Kidney glomerular epithelial cell (primary cell): ENCODE measurements at regions not wholly inside any gene's neighbourhood (a gene's known extent, or its start where the extent isn't known, plus 50 kb on each side); places are given as distances from the start of the nearest gene placed in this dataset.
A peak's percentile ranks its signal among the peaks of the same experiment; 100 is the strongest.

Experiments
- DNase-seq: peaks from one replicate; lab custom pipeline; 2025; lab: John Stamatoyannopoulos, UW

DNA sequence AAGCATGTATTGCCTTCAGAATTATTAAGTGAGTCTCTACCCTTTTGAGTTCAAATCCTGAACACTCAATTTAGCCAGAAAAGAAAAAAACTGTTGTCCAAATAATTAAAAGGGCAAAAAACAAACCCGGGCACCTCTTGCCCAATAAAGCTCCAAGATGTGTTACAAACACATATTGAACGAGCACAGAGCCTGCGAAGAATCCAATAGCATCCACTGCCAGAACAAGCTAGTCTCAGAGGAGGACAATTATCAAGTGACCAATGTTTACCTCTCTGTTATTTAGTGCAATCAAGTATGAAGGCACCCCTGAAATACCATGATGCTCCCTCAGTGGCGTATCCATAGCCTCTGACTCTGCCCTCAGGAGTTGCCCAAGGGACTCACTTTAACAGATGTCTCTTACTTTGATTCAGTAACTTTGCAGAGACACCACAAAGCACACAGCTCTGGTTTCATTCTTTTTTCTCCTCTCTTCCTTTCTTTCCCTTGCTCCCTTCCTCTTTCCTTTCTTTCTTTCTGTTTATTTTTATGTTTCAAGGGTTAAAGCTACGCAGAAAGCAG is 93.5 kb upstream of the SPATS2L start:
- no peak for DNase-seq

DNA sequence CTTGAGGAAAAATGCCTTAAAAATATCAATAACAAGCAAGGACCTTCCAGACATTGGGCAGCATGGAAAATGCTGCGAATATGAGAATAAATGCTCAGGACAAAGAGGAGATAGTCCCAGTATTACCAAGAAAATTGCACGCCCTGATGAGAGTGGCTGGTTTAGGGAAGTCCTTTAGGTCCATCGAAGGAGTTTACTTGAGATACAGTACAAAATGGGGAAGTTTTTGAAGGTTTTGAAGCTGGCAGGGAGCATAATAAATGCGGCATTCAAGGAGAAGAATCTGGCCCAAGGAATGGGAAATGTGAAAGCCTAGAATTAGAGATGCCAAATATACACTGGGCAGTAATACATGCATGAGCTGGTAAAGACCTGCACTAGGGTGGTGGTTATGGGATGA is 90.2 kb upstream of the SPATS2L start:
- DNase-seq: no peak

DNA sequence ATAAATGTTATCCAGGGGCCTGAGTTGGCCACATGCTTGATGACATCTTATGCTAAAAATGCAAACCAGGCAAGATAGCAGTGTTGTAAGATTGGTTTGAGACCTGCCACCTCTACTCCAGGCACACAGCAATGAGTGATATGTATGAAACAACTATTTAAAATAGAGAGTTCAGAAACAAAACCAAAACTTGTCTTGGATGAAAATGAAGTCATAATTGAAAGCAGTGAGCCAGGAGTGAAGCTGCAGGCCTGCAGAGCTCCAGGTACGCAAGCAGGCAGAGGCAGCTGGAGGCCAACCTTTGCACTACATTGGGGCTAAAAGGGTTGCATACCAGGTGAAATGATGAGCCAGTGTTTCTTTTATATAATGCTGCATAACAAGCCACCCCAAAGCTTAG is 89.2 kb upstream of the SPATS2L start:
- no peak for DNase-seq

DNA sequence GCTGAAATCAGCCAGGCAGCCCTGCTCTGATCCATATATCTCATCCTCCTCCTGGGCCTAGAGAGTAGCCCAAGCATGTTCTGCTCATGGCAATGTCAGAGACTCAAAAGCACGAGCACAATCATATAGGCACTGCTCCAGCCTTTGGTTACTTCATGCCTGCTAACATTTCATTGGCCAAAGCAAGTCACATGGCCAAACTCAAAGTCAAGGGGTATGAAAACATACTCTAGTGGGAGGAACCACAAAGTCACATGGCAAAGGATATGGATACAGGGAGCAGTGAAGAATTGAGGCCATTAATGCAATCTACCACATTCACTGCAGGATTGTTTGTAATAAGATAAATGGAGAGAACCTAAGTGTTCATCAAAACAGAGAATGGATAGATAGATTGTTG is 87.8 kb upstream of the SPATS2L start:
- DNase-seq: no peak

- no peak for DNase-seq
These were observed 87.0 kb upstream of the SPATS2L start for GRCh38 chr2:200219309-200220113.

DNA sequence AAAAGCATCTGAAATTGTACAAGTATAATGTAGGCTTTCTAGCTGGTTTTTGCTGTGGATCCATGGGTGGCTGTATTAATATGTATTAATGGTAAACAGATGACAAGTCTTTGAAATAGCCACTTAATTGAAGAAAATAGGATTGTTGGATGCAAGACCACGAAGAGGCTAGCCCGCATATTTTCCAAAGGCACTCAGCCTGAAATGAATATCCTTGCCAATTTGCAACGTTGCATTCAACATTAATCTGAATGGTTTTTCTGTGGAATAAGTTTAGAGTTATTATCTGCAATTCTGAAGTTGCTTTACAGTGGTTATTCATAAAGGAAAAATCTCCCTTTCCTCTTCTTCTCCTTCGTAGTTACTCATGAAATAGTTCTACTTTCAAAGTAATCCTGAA is 86.2 kb upstream of the SPATS2L start:
- DNase-seq: no peak

- no peak for DNase-seq
These were observed 85.2 kb upstream of the SPATS2L start for GRCh38 chr2:200221055-200221955.

DNA sequence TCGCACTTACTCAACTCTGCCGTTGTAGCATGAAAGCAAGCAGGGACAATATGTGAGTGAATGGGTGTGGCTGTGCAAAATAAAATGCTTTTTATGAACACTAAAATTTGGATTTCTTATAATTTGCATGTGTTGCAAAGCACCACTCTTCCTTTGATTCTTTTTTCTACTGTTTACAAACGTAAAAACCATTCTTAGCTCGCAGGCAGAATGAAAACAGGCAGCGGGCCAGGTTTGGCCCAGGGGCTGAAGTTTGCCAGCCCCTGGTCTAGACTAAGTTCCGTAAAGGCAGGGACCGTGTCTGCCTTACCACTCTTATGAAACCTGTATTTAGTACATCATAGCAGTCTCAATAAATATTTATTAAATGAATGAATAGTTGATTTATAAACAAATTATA is 83.7 kb upstream of the SPATS2L start:
- DNase-seq: no peak

GRCh38 chr2:200223205-200223784 is 83.2 kb upstream of the SPATS2L start:
- DNase-seq: no peak

- DNase-seq: no peak
These were observed 80.5 kb upstream of the SPATS2L start for GRCh38 chr2:200225951-200226350.

- DNase-seq: no peak
These were observed 79.8 kb upstream of the SPATS2L start for GRCh38 chr2:200226451-200227426.

- DNase-seq: no peak
These were observed 75.8 kb upstream of the SPATS2L start for GRCh38 chr2:200230716-200231115.

DNA sequence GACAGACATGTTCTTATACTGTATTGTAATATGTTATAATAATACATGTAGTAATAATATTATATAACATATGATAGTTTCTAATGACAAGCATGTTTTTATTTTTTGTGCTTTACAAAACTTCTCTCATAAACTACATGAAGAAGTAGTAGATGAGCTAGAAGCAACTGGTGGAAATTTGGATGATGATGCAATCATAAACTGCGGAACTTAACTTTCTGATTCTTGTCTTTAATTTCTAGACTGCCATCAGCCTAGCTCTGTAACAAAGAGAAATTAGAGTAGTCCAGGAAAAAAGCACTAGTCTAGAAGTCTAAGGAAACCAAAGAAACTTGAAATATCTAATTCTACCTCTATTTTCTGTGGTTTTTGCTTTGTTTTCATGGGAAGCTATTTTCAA is 71.0 kb upstream of the SPATS2L start:
- no peak for DNase-seq

DNA sequence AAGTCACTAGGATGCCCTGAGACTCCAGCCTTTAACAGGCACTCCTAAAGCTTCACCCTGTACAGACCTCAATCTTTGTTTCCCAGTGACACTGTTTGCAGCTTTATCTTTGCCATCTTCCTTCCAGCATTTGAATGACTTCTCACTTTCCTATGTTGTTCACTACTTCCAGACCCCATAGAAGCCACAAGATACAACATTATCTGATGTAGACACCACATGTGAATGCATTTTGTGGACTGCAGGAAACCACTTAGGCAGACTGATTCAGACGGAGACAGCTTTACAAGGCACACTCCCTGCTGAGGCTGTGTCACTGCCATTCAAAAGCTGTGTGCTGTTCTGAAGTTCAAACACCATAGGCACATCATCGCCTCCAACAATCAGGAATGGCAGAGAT is 67.3 kb upstream of the SPATS2L start:
- no peak for DNase-seq

- DNase-seq: no peak
These were observed 63.9 kb upstream of the SPATS2L start for GRCh38 chr2:200242570-200242969.

GRCh38 chr2:200243441-200243840 is 63.1 kb upstream of the SPATS2L start:
- no peak for DNase-seq

DNA sequence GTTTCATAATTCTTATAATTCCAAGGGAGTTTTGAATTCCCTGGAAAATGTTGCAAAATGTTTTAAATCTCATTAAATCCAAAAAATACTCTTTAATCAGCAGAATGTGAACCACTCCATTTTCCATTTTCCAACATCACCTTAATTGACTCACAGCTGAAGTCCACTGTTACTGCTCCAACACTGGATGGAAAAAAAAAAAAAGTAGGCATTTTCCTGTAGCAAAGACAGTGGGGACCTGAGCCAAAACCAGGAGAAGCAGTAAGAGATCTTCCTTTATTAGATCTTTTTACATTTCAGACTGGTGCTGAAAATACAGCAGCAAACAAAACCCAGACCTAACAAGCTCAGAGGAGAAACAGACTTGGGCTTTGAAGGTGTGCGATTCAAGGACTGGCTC is 62.4 kb upstream of the SPATS2L start:
- DNase-seq: no peak

GRCh38 chr2:200247494-200247893 is 59.0 kb upstream of the SPATS2L start:
- peak; percentile 26 for DNase-seq

GRCh38 chr2:200252265-200253067 is 54.0 kb upstream of the SPATS2L start:
- DNase-seq: peak; percentile 47

- DNase-seq: peak; percentile 3
These were observed 52.9 kb upstream of the SPATS2L start for GRCh38 chr2:200253639-200254038.
